ENCODE measurements at regions not wholly inside any gene's neighbourhood (a gene's known extent, or its start where the extent isn't known, plus 50 kb on each side); places are given as distances from the start of the nearest gene placed in this dataset.
"Not testable (repeated sequence)": the region's sequence is repeated elsewhere in the genome, so short reads cannot be mapped to it uniquely, and the experiment has no call there.

GRCh38 chr14:106706488-106706887, 1180.1 kb downstream of the TMEM121 start:
- DNase-seq (ENCODE audit: low read depth in 2 of 2): not testable (repeated sequence)

- DNase-seq (ENCODE audit: low read depth in 2 of 2): not testable (repeated sequence)
Observed at GRCh38 chr14:106710187-106710586, 1183.8 kb downstream of the TMEM121 start.

GRCh38 chr14:106712513-106712912, 1186.1 kb downstream of the TMEM121 start:
- not testable (repeated sequence) for DNase-seq (ENCODE audit: low read depth in 2 of 2)

- DNase-seq (ENCODE audit: low read depth in 2 of 2): not testable (repeated sequence)
Observed at GRCh38 chr14:106714446-106715428, 1188.4 kb downstream of the TMEM121 start.

- not testable (repeated sequence) for DNase-seq (ENCODE audit: low read depth in 2 of 2)
Observed at GRCh38 chr14:106717544-106717943, 1191.2 kb downstream of the TMEM121 start.

GRCh38 chr14:106719880-106720279, 1193.5 kb downstream of the TMEM121 start:
- DNase-seq (ENCODE audit: low read depth in 2 of 2): not testable (repeated sequence)

- not testable (repeated sequence) for DNase-seq (ENCODE audit: low read depth in 2 of 2)
Observed at GRCh38 chr14:106721926-106722325, 1195.5 kb downstream of the TMEM121 start.

GRCh38 chr14:106722813-106723687, 1196.7 kb downstream of the TMEM121 start:
- DNase-seq (ENCODE audit: low read depth in 2 of 2): not testable (repeated sequence)

GRCh38 chr14:106727962-106728361, 1201.6 kb downstream of the TMEM121 start:
- DNase-seq (ENCODE audit: low read depth in 2 of 2): not testable (repeated sequence)

- no peak for DNase-seq (ENCODE audit: low read depth in 2 of 2)
Observed at GRCh38 chr14:106728611-106729010, 1202.2 kb downstream of the TMEM121 start.

GRCh38 chr14:106729551-106729950, 1203.2 kb downstream of the TMEM121 start:
- DNase-seq (ENCODE audit: low read depth in 2 of 2): no peak

GRCh38 chr14:106733771-106734170, 1207.4 kb downstream of the TMEM121 start:
- DNase-seq (ENCODE audit: low read depth in 2 of 2): no peak

- DNase-seq (ENCODE audit: low read depth in 2 of 2): no peak
Observed at GRCh38 chr14:106737021-106737420, 1210.6 kb downstream of the TMEM121 start.

- DNase-seq (ENCODE audit: low read depth in 2 of 2): no peak
Observed at GRCh38 chr14:106738075-106738474, 1211.7 kb downstream of the TMEM121 start.

- DNase-seq (ENCODE audit: low read depth in 2 of 2): not testable (repeated sequence)
Observed at GRCh38 chr14:106738598-106739258, 1212.3 kb downstream of the TMEM121 start.

GRCh38 chr14:106741086-106741827, 1214.9 kb downstream of the TMEM121 start:
- peak in 1 of 2 donors; percentile 82 for DNase-seq (ENCODE audit: low read depth in 2 of 2)

GRCh38 chr14:106745016-106745767, 1218.8 kb downstream of the TMEM121 start:
- DNase-seq (ENCODE audit: low read depth in 2 of 2): not testable (repeated sequence)

- DNase-seq (ENCODE audit: low read depth in 2 of 2): not testable (repeated sequence)
Observed at GRCh38 chr14:106750089-106750488, 1223.7 kb downstream of the TMEM121 start.

- not testable (repeated sequence) for DNase-seq (ENCODE audit: low read depth in 2 of 2)
Observed at GRCh38 chr14:106753751-106754150, 1227.4 kb downstream of the TMEM121 start.

GRCh38 chr14:106757444-106757843, 1231.1 kb downstream of the TMEM121 start:
- DNase-seq (ENCODE audit: low read depth in 2 of 2): not testable (repeated sequence)
